Fibroblast of skin of back (primary cell): ENCODE measurements at regions not wholly inside any gene's neighbourhood (a gene's known extent, or its start where the extent isn't known, plus 50 kb on each side); places are given as distances from the start of the nearest gene placed in this dataset.

Experiments used
- DNase-seq: peaks from one replicate; pipeline ENCODE4 v3.0.0-alpha.2; 2013

DNA sequence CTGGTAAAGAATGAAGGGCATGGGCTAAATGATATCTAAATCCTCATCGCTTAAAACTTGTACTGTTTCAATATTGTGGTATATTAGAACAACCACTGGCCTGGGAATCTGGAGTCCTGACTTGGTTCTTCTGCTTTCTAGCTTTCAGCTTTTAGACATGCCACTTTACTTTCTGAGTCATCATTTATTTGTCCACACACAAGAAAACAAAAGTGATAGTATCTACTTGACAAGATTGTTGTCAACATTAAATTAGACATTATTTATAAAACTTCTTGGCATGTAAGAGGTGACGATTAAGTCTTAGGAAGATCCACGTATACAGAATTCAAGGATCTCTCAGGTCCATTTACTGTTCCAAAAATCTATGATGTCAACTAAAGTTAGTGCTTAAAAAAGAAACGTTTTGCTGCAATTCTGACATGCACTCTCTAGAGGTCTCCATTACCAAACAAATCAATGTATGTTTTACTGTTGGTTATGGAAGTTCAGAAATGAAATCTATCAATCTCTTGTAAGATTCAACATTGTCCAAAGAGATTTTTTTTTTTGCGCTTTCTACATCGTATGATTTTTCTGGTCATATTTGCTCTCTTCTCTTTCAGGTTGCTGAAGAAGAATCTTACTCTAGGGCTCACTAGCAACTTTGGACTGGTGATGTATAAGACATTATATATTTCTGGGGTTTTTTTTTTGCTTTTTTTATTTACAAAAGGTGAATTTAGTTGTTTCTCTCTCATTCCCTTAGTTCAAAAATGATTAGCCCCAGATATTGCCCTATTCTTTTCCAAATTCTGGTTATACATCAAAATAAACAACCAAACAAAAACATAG is 53.6 kb upstream of the DYNC1I1 start:
- DNase-seq, result peak; percentile 19

DNA sequence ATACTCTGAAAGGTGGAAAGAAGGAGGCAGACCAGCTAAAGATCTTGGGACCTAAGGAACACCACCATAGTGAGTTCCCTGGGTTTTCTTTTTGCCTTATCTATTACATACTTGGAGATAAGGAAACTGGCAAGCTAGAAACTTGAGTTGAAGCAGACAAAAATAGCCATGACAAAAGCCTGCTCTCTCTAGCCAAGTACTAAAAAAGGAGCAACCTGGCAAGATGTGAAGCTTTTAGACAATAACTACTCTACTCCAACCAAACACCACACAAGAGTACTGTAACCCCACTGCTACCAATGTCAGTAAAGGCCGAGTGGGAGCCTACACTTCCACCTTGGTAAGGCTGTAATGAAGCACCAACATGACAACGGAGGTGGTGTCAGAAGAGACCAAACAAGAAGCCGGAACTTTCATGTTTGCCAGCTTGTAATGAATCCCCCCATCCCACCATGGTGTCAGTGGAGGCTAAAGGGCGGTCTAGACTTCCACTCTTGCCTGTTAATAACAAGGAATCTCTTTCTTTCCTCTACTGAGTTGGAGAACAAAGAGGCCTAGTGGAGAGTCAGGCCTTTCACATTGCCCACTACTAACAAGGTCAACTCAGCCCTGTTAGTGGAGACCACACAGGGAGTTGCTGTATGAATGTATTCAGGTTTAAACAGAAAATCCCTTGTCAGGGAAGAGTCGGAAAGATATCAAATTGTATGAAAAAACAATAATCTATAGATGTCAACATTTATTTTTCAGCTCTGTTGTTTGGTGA is 55.8 kb upstream of the DYNC1I1 start:
- DNase-seq, result no peak

DNA sequence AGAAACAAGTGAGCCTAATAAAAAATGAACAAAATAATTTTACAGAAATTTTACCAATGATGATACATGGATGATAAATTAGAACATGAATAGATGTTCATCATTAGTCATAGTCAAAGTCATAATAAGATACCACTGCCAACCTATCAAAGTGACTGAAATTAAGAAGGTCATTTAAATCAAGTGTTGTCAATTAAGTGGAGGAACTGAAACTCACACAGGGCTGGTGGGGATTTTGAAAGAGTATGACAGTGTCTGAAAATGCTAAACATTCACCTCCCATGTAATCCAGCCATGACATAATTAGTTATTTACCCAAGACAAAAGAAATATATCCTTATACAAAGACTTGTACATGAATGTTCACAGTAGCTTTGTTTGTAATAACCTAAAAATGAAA is 57.1 kb upstream of the DYNC1I1 start:
- DNase-seq, result no peak

DNA sequence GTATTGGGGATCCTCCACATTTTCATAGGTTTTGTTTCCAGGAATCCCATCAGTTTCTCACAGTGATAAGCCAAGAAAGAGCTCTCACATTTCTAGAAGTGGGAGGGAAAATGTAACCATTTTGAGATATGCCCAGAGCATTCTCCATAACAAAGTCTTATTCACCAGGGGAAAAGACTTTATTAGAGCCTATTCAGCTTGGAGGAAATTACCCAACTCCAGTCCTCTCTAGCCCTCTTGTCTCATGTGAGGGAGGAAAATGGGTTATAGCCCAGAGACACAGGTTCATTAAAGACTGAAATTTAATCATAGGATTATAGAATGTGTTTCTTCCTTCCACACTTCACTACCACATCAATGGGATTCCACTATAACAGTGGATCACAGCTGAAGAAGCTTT is 61.6 kb upstream of the DYNC1I1 start:
- DNase-seq, result no peak

DNA sequence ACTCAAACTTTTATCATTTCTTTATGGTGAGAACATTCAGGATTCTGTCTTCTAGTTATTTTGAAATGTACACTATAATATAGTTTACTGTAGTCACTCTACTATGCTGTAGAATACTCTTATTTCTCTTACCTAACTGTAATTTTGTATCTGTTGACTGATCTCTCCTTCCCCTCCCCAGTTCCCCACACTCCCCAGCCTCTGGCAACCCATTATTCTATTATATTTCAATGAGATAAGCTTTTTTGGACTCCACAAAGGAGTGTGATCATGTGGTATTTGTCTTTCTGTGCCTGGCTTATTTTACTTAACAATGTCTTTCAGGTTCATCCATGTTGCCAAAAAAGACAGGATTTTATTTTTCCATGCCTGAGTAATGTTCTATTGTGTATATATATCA is 71.4 kb upstream of the DYNC1I1 start:
- DNase-seq, result no peak

DNA sequence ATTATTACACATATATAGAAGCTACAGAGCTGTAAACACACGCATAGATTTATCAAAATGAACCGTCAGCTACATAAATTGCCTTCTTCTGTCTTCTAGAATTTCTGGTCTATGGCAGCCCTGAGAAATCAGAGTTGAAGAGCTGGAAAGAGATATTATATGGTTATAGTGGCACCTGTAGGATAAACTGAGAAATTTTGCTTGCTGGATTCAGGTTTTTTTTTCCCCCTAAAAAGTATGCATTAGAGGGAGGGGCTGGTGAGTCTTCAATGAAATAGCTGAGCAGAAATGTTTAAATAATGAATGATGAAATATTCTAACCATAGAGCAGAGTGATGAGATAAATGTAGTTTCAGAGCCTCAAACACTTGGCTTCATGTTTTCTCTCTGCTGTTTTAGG is 78.0 kb upstream of the DYNC1I1 start:
- DNase-seq, result no peak

DNA sequence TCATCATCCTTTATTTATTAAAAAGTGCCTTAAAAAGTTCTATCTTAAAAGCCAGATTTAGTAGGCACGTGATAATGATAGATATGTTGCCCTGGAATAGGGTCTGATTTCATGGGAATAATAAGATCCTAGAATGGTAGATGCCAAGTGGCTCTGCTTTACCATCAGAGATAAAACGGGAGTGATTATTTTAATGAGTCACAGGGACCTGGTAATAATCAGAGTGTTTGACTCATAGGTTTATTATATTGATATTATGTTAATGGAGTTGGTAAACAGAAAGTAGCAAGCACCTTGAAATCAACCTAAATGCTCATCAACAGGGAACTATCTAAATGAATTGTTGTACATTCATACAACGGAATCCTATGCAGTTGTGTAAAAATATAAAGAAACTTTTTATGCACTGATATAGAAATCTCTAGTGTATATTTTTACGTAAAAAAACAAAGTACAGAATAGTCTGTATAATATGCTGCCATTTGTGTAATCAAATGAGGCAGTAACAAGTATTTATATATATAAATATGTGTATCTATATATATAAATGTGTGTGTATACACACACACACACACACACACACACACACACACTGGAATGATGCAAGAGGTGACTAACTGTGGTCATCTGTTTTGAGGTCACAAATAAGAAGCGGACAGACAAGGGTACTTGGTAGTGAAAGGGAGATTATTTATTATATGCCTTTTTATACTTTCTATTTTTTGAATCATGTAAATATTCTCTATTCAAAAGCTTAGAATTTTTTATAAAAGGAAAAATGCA is 78.6 kb upstream of the DYNC1I1 start:
- peak; percentile 7 for DNase-seq

DNA sequence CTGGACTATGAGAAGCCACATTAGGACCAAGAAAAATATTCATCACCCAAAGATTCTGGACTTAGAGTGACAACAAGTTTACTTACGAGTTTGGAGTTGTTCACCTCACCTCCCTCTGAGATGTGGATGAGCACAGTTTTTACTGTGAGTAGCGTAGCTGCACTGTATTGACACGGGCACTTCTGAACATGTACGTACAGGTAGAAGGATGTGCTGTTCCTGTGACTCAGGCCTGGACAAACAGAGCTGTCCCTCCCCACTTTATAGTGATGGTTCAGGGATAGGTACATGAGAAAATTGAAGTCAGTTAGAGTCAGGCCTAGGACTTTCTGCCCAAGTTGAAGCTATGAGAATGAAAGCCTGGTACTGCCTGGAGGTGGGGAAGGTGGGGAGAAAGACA is 80.9 kb upstream of the DYNC1I1 start:
- no peak for DNase-seq

DNA sequence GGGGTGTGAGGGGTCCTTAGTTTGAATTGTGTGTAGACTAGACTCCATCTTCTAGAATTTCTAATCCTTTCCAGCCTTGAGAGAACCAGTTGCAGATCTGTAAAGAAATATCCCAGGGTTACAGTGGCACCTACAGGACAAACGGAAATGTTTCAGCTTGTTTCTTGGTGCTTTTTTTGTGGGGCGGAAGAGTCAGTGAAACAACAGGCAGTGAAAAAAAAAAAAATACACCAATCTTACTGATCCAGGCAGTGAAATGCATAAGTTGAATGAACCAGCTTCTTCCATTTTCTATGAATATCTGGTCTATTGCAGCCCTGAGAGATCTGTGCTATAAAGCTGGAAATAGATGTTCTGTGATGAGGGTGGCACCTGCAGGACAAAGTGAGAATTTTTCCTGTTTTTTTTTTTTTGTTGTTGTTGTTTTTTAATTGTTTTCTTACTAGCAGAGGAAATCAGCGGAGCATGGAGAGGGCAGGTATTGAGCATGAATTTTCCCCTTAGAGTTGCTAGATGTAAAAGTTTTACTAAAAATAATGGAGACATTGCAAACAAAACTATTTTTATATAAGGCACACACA is 81.9 kb upstream of the DYNC1I1 start:
- DNase-seq, result peak; percentile 44

DNA sequence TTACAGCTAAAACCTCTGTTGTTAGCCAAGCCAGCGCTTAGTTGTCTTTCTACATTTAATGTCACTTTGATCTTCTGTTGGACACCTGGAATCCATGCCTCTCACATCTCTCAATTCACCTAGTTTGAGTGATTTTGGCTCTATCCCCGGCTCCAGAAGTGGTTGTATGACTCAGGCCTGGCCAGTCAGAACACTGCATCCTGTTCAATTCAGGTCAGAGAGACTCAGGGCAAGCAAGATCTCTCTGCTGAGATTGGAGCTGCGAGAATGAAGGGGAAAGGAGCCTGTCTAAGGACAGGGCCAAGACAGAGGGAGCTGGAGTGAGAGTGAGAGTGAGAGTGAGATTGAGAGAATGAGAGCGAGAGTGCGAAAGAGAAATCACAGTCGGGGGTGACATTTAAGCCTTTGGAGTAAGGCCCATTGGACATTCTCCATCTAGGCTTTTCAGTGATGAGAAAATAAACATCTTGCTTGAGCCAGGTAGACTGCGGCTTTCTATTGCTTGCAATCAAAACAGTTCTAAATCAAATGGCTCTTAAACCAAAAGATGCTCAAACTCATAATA is 83.3 kb upstream of the DYNC1I1 start:
- no peak for DNase-seq

DNA sequence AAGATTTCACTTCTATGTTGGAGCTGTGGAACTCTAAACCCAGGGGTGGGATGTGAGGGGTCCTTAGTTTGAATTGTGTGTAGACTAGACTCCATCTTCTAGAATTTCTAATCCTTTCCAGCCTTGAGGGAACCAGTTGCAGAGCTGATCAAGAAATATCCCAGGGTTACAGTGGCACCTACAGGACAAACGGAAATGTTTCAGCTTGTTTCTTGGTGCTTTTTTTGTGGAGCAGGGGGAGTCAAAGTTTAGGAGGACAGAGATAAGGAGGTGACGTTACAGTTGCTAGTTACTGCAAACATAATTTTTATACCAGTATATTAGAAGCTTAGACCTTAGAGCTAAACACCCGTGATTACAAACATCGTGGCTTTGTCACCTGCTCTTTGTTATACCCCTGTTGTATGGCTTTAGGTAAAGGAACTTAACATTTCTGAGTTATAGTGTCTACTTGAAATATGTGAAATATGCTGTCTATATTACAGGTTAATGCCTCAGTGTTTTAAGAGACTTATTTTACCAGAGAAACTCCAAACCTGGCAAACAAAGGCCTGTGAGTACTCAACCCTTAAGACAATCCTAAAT is 84.5 kb upstream of the DYNC1I1 start:
- DNase-seq, result peak; percentile 25

DNA sequence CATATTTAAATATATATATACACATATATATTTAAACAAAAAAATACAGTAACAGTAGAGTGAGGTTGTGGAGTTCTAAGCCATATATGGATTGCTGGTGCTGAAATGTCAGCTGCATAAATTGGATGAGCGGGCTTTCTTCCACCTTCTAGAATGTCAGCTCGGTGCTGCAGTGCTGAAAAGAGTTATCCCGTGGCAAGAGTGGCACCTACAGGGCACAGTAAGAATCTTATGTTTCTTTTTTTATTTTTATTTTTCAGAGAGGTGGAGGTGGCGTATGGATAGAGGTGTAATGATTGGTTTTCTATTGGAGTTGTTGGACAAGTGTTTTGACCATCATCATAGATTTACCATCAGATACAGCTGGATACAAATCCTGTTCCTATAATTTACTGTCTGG is 86.2 kb upstream of the DYNC1I1 start:
- DNase-seq, result peak; percentile 44

DNA sequence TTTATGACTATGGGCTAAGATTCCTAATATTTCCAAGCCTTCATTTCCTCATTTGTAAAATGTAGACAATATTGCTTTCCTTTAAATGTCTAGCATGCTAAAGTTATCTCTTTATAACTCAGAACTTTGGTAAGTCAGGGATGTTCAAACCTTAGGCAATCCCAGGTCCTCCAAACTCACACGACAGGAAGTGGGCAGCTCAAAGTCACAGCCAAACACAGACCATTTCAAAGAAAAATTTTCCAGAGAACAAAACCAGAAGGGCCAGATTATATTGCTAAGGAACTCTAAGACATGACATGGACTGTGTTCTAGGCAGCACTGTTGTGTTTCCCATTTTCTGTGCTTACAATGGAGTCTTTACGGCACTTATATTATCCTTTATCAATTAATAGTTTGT is 87.8 kb upstream of the DYNC1I1 start:
- no peak for DNase-seq

DNA sequence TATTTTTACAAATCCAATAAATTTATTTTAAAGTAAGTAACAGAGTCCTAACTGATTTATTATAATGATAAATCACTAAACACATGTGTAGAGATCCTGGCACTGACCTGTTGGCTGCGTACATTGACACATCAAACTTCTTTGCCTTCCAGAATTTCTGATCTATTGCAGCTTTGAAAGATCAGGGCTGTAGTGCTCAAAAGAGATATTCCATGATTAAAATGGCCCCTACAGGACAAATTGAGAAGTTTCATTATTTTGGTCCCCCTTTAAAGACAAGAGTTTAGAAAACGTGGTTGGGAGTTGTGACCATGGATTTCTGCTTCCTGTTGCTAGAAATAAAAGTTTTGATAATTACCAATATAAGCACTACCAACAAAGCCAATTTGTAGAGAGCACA is 87.7 kb upstream of the PDK4 start:
- DNase-seq, result peak; percentile 30

DNA sequence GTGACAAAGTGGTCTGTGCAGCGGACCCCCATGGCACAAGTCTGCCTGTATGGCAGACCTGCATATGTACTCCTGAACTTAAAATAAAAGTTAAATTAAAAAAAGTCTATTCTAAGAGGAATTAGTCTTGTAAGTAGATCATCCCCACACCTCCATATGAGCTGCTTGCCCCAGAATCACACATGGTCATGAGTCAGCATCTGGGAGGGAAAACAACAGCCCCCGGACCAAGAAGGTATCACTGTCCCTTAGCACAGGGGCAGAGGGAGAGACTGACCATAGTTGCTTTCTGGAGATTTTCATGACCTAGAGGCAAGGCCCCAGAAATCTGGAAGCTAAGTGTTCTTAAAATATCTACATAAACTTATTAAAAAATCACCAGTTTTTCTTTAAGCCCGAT is 86.6 kb upstream of the PDK4 start:
- no peak for DNase-seq

DNA sequence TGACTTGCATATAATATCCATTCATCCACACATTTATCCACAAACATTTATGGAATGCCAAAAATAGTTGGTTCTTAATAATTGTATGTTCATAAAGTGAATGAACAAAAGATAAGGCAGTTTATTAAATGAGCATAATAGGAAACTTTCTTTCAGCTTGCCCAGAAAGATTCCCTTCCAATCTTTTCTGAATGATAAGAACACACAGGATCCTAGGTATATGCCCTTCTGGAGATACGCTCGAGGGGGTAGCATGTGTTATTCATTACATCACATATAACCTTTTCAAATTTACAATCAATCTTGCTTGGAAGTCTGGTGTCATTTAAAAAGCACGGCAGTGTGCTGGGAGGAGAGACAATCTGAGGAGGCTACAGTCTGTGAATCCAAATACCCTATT is 80.4 kb upstream of the PDK4 start:
- DNase-seq, result no peak

DNA sequence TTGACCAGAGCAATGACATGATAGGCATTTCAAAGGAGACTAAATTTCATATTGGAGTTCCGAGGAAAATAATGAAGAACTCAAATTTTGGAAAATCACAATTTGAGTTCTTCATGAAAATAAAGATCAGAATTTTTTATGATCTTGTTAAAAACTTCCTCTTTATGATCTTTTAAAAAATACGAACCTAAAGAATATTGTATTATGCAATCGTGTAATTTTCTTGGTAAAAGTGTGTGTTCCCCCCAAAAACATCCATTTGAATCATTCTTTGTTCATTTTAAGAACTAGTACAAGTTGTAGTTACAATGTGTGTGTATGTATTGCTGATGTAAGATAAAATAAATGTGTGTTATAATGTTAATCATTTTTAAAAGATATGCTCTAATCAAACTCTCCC is 79.3 kb upstream of the PDK4 start:
- no peak for DNase-seq

DNA sequence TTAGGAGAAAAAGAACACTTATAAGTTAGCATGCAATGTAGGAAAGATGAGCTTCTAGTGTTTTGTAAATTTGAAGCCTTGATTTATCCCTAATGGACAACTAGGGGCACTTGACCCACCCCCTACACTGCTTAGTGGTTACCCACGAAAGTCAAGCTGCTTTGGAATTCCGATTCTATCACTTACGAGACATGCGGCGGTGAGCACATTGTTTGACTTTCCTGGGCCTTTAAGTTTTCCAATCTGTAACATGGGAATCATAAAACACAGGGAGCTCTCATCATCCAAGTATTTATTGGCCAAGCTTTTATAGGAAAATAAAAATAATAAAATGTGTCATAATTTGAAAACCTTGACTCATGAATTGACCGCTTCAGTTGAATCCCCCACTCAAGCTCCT is 78.7 kb upstream of the PDK4 start:
- DNase-seq, result no peak

DNA sequence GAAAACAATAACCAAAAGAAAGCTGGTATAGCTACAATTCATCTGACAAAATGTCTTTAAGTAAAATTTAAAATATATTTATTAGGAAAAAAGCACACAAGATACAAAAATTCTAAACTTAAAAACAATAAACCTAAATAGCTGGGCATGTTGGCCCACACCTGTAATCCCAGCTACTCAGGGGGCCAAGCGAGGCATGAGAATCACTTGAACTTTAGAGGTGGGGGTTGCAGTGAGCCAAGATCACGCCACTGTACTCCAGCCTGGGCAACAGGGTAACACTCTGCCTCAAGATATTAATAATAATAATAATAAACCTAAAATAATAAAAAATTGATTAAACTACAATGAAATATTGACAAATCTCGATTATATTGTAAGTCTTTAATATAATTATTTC is 77.8 kb upstream of the PDK4 start:
- no peak for DNase-seq

DNA sequence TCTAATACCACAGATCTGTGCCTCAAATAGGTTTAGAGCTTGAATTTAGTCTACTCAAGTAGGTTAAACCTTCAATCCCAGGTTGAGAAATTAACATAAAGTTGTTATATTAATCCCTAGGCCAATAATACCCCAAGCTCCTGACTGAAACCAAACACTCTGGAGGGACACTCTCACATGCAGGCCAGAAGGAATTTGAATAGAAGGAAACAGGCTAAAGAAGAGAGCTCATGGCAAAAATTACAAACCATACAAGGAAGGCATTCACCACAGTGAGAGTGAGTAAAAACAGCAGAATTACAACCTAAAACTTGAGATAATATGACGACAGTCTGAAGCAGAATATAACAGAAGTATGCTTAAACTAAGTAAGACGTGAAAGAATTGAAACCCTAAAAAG is 76.1 kb upstream of the PDK4 start:
- DNase-seq, result no peak

DNA sequence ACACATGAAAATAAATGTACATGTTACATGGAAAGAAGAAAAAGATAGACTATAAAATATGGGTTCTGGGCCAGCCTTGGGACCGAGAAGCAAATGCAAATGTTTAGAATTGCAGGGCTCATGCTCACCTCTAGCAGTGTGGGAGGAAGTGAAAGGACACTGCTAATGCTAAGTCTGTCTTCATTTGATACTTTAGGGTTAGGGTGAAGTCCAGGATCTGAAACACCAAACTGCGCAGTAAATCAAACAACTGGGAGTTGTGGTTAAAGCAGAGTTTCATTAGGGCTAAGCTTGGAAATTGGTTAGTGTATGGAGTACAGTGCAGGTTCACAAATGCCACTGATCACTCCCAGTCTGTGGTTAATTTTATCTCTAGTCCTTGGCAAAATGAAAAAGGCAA is 73.2 kb upstream of the PDK4 start:
- no peak for DNase-seq

DNA sequence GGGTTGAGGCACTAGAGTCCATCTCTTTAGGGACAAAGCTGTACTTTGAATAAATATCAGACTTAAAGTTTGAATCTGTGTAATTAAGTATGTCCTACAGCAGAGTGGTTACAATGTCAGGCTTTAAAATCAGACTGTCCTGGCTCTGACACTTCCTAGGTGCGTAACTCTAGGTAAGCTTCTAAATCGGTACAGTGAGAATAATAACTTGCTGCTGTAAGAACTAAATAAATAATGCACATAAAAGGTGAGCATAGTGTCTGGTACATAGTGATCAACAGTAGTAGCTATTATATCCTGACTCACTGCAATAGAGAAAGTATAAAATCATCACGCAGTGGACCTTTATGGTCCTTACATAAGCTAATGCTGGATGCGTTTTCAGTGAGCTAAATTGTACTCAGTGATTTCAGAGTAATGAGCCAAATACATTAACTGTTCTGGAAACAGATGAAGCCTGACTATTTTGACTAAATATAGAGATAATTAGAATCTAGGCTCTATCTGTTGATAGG is 72.2 kb upstream of the PDK4 start:
- no peak for DNase-seq
